Tibial artery (tissue), 4 donors: ENCODE measurements at regions not wholly inside any gene's neighbourhood (a gene's known extent, or its start where the extent isn't known, plus 50 kb on each side); places are given as distances from the start of the nearest gene placed in this dataset.

Experiments used
- DNase-seq, 2 donors: peaks; one replicate each; pipeline ENCODE4 v3.0.0-alpha.2; 2019
- H3K27ac ChIP-seq, 2 donors: fragments of 200-600 bp; sonication (generic) in 1 of 2; 1 replicate in 1 of 2; 2 replicates in 1 of 2; pipeline ENCODE4 v1.5.1; 2018 to 2019; ENCODE audit warnings: mild to moderate bottlenecking in 1 of 2
- H3K27me3 ChIP-seq, 2 donors: fragments of 200-600 bp; sonication (generic) in 1 of 2; one replicate each; pipeline versions ENCODE4 v1.5.1 to v1.6.0; 2016 to 2019
- H3K36me3 ChIP-seq, 3 donors: fragments of 200-600 bp; sonication (generic) in 2 of 3; one replicate each; pipeline ENCODE4 v1.5.1; 2016 to 2019; ENCODE audit warnings: mild to moderate bottlenecking in 2 of 3
- H3K4me1 ChIP-seq, 4 donors: fragments of 200-600 bp; sonication (generic) in 2 of 4; 1 replicate in 3 of 4; 2 replicates in 1 of 4; pipeline ENCODE4 v1.5.1; 2016 to 2019
- H3K4me3 ChIP-seq, 2 donors: fragments of 200-600 bp; sonication (generic) in 1 of 2; 1 replicate in 1 of 2; 2 replicates in 1 of 2; pipeline ENCODE4 v1.5.1; 2018 to 2019; ENCODE audit warnings: mild to moderate bottlenecking in 2 of 2
- H3K9me3 ChIP-seq, 3 donors: fragments of 200-600 bp; sonication (generic) in 1 of 3; one replicate each; pipeline ENCODE4 v1.5.1; 2016 to 2019
- CTCF ChIP-seq, 2 experiments: fragments of 200-600 bp in 1 of 2; fragments of 450-650 bp in 1 of 2; IDR thresholded peaks; one replicate each; pipeline ENCODE4 v1.5.1; 2017 to 2019; ENCODE audit warnings: antibody characterized with exemption in 2 of 2, mild to moderate bottlenecking in 1 of 2, moderate library complexity in 1 of 2
- intact Hi-C: fragments of 100-400 bp; cut with DNase I; formaldehyde crosslinking; loops from one replicate; pipeline ENCODE4 v1.15.0; 2023; ENCODE audit warnings: low total_unique reads

GRCh38 chr1:239868058-239868832 is 223.4 kb upstream of the FMN2 start:
- H3K36me3 ChIP-seq, result no peaks in the 10 kb centered on the region
- H3K27ac ChIP-seq, result no peak overlapping the region
- H3K27me3 ChIP-seq, result no peaks in the 10 kb centered on the region
- H3K9me3 ChIP-seq, result no peaks in the 10 kb centered on the region
- no peak for TF ChIP-seq CTCF (IDR thresholded peaks at IDR 0.05)
- no peak for DNase-seq
- intact Hi-C loops, result no loop called here
- no peak overlapping the region for H3K4me3 ChIP-seq
- no peaks in the 10 kb centered on the region for H3K4me1 ChIP-seq

- H3K27me3 ChIP-seq, result no peaks in the 10 kb centered on the region
- no peaks in the 10 kb centered on the region for H3K9me3 ChIP-seq
- intact Hi-C loops, result loop anchor here (10.0 kb wide), 1 partner anchor 565 kb away; no protein-coding TSS in a partner anchor
- no peak for DNase-seq
- H3K36me3 ChIP-seq, result no peaks in the 10 kb centered on the region
- no peak overlapping the region for H3K27ac ChIP-seq
- no peak for TF ChIP-seq CTCF (IDR thresholded peaks at IDR 0.05)
- H3K4me1 ChIP-seq, result no peaks in the 10 kb centered on the region
- H3K4me3 ChIP-seq, result no peak overlapping the region
These were observed 221.5 kb upstream of the FMN2 start for GRCh38 chr1:239870194-239870593.

- intact Hi-C loops, result loop anchor here (10.0 kb wide), 1 partner anchor 568 kb away; no protein-coding TSS in a partner anchor
- no peak for DNase-seq
- Histone ChIP-seq H3K9me3 (no peaks in the 10 kb centered on the region), H3K36me3 (no peaks in the 10 kb centered on the region), H3K27me3 (no peaks in the 10 kb centered on the region), H3K27ac (no peak overlapping the region), H3K4me3 (no peak overlapping the region), H3K4me1 (no peaks in the 10 kb centered on the region)
- no peak for TF ChIP-seq CTCF (IDR thresholded peaks at IDR 0.05)
These were observed 219.1 kb upstream of the FMN2 start for GRCh38 chr1:239872626-239873025.

- H3K27ac ChIP-seq, result no peak overlapping the region
- no peaks in the 10 kb centered on the region for H3K9me3 ChIP-seq
- H3K4me3 ChIP-seq, result no peak overlapping the region
- DNase-seq, result no peak
- H3K36me3 ChIP-seq, result no peaks in the 10 kb centered on the region
- no peak for TF ChIP-seq CTCF (IDR thresholded peaks at IDR 0.05)
- no peaks in the 10 kb centered on the region for H3K4me1 ChIP-seq
- intact Hi-C loops, result loop anchor here (10.0 kb wide), 1 partner anchor 570 kb away; no protein-coding TSS in a partner anchor
- H3K27me3 ChIP-seq, result no peaks in the 10 kb centered on the region
These were observed 216.9 kb upstream of the FMN2 start for GRCh38 chr1:239874831-239875230.

- no peaks in the 10 kb centered on the region for H3K4me1 ChIP-seq
- TF ChIP-seq CTCF (IDR thresholded peaks at IDR 0.05), result no peak
- no peak overlapping the region for H3K4me3 ChIP-seq
- H3K27ac ChIP-seq, result no peak overlapping the region
- H3K27me3 ChIP-seq, result no peaks in the 10 kb centered on the region
- no peaks in the 10 kb centered on the region for H3K9me3 ChIP-seq
- no peak for DNase-seq
- intact Hi-C loops, result loop anchor here (10.0 kb wide), 1 partner anchor 575 kb away; no protein-coding TSS in a partner anchor
- H3K36me3 ChIP-seq, result no peaks in the 10 kb centered on the region
These were observed 212.1 kb upstream of the FMN2 start for GRCh38 chr1:239879321-239880170.
